CD4-positive, alpha-beta T cell treated with Interleukin-15 for 1 hour (primary cell): ENCODE measurements at regions not wholly inside any gene's neighbourhood (a gene's known extent, or its start where the extent isn't known, plus 50 kb on each side); places are given as distances from the start of the nearest gene placed in this dataset.
"Not testable (repeated sequence)": the region's sequence is repeated elsewhere in the genome, so short reads cannot be mapped to it uniquely, and the experiment has no call there.

ENCODE experiments used
- DNase-seq: peaks from one replicate; pipeline ENCODE4 v3.0.0-alpha.2; 2020

DNA sequence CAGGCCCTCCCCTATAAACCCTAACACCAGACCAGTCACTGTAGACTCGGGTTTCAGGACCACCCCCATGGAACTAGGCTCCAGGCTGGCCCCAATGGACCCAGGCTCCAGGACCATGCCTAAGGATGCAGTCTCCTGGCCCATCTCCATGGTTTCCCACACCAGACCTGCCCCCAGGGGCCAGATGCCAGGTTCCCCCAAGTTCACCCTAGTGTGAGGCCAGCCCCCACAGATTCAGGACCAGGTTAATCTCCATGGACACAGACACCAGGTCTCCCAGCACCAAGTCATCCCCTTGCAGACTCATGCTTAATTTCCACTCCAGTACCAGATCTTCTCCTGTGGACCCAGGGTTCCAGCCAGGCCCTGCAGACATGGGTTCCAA lies 103.8 kb upstream of the LANCL2 start:
- DNase-seq, result no peak

DNA sequence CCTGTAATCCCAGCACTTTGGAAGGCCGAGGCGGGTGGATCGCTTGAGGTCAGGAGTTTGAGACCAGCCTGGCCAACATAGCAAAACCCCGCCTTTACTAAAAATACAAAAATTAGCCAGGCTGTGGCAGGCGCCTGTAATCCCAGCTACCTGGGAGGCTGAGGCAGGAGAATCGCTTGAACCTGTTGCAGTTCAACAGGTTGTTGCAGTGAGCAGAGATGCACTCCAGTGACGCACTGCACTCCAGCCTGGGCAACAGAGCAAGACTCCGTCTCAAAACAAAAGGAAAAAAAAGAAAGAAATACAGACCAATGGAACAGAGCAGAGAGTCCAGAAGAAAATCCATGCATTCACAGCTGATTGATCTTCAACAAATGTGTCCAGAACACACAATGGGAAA lies 99.8 kb upstream of the LANCL2 start:
- not testable (repeated sequence) for DNase-seq

DNA sequence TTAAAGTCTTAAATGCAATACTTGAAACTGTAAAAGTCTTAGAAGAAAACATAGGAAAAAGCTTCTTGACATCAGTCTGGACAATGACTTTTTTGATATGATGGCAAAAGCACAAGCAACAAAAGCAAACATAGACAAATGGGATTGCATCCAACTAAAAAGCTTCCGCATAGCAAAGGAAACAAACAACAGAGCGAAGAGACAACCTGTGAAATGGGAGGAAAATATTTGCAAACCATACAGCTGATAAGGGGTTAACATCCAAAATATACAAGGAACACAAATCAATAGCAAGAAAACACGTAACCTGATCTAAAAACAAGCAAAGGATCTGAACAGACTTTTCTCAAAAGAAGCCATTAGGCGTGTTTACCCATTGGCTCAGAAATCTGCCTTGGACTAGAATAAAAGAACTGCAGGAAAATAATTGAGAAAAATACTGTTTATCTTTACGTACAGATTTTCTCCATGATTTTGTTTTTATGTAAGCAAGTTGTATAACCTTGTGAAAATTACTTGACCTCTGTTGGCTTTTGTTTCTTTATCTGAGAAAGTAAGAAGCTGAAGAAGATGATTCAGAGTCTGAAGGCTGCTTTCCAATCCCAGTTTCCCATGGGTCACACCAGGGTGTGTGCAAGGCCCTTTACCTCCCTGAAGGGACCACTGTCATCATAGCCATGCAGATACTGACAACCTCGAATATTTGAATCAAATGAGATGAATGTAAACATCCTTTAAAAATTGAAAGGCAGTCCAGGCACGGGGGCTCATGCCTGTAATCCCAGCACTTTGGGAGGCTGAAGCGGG lies 99.1 kb upstream of the LANCL2 start:
- no peak for DNase-seq

DNA sequence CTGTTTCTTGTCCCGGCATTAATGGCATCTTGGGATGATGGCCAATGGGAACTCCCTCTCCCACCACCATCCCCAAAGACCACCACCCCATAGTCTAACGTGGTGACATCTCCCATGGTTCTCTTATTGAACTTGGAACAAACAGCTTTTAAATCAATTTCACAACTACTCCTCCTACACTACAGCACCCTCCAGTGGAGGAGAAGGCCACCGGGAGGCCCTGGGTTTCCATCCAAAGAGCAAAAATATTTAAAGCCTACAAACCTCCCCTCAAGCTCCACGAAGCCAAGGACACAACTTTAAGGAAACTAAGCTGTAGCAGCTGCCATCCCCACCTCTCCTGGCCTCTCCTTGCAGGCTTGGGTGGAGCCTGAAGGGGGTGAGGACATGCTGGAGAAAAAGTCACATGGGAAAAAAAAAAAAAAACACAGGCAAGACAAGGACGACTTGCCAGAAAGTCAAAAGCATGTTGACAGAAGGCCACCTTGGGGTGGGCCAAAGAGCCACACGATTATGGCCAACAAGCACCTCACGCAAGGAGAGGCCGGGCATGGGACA lies 94.0 kb upstream of the LANCL2 start:
- no peak for DNase-seq

DNA sequence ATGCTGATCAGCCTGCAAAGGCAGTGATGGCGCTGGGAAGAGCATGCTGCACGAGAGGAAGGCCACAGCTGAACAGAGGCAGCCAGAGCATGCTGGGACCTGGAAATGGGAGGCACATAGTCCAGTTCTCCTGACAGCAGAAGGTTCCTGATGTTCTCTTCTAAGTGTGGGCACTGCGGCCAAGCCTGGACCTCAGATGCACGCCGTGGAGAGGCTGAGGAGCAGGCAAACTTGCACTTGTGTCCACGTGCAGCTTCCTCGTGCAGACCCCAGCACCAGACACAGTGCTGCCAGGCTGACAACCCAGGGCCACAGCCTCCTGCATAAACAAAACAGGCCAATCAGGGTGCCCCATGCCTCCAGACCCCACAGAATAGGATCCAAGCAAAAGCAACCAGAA lies 93.5 kb upstream of the LANCL2 start:
- DNase-seq, result no peak

DNA sequence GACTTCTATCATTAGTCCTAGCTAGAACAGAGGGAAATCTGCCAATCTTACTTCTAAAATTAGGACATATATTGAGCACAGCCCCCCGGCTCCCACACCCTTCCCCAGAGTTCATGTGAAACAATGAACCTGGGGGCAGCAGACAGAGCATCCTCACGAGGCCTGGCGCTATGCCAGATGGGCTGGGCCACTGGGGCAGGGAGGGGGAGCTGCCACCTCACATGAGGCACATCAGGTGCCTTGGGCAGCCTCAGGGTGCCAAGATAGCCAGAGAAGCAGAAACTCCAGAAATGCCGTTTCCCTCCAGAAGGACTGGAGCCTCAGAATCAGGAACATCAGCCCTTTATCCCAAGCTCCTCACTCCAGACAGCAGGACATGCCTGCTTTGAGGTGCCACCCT lies 92.8 kb upstream of the LANCL2 start:
- DNase-seq, result no peak

DNA sequence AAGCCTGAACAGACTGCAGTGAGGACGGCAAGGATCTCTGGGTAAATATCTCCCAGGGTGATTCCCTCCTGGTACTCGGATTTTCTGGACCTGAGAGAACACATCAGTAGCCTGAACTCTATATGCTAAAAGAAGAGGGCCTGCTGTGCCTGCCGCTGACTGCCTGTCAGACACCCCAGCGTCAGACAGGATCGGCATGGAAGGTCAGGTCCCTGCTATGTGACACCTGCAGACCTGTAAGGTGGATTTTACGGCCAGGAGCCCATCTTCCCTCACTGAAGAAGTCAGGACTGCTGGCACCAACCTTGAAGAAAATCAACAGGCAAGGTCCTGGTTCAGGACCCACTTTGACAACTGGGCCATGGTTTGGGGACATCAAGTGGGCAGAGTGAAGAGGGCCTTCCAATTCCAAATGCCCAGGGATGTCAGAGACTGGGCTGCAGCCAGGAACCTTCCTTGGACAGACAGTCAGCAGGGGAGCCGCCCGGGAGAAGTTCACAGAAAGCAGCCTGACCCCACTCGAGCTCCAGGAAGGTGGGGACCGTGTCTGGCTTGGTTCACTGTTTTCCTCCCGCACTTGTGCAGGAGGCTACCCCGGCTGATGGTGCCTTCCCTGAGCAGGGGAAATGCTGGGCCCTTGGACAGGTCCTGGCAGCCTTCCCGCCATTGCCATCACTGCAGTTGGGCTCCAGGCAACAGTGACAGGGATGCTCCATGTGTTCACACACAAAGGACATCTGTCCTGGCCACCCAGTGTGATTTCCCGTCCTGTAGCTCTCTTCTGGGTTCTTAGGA lies 91.8 kb upstream of the LANCL2 start:
- DNase-seq, result no peak

DNA sequence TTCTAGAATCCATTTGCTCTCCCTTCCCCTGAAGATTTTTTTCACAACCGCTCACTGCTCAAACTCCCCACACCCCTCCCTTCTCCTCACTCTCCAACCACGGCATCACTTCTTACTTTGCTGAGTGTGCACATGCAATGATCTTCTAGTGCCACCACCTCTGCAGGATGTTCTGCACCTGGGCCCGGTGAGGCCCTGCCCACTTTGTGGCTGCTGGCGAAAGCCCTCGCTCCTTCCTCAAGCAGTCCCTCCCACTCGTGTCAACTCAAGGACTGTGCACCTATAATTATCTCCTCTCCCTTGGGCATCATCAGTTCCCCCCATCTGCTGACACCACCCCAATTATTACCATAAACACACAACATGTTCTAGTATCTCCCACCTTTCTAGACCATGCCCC lies 91.0 kb upstream of the LANCL2 start:
- no peak for DNase-seq

DNA sequence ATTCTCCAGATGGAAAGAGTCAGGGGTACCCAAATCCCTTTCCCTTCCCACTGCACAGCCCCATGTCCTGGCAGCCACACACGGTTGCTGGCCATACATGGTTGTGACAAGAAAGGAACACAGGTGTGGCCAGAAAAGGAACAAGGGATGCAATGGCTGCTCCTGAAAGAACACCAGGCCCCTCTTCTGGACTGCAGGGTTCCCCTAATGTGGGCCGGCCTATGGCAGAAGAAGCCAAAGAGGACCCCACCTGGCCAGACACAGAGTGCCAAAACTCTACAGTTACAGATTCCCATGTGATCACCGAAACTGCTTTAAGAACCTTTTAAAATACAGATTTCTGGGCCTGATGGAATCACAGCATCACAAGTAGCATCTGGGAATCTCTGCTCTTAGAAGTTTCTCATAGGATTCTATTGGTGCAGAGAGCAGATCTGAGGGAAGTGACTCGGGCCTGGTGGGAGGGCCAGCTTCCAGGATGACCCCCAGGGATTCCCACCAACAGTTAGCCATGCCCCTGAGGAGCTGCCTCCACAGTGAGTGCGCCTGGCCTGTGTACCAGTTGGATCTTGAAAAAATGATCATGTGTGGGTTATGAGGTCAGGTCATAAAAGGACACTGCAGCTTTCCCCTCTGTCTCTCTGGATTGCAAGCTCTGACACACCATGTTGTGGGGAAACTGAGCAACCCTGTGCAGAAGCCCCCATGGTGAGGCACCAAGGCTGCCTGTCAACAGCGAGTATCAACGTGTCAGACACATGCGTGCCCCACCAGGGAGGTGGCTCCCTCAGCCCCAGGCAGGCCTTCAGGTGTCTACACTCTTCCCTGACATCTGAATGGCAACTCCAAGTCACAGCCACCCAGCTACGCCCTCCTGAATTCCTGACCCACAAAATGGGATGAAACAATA lies 89.6 kb upstream of the LANCL2 start:
- DNase-seq, result no peak

DNA sequence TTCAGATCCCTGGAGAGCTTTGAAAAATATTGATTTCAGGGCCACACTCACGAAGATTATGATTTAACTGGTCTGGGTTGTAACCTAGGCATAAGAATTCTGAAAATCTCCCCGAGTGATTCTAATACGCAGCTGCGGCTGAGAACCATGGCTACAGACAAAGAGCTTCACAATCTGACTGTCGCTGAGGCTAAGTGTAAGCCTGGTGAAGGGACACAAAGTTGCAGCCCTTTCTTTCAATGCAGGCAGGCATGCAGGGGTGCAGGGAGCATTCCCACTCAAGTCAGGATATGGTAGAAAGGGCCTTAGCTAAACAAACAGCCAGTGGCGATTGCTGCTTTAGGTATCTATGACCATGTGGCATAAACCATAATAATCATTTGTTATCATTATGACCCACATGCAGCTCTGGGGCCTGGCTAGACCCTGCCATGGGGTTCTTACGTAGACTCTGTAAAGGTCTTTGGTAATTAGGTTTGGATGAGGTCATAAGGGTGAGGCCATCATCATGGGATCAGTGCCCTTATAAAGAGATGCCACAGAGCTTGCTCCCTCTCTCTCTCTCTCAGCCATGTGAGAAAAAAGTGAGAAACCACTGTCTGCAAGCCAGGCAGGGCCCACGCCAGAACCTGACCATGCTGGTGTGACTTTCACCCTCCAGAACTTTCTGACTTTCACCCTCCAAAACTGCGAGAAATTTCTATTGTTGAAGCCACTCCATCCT lies 88.4 kb upstream of the LANCL2 start:
- no peak for DNase-seq

DNA sequence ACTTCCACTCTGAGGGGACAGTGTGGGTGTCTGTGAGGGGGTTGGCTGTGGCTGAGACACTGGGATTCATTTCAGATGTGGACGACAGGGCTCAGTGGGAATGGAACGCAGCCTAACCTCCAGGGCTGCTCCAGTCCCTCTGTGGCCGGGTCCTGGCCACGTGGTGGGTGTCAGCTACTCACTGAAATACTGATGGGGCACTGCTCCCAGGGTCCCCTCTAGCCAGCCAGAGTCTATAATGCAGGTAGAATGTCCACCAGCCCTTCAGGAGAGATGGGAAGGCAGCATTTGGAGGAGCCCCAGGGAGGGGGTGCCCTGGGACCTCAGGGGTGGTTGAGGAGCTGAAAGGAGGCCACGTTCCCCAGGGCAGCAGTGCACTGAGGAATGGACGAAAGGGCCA lies 87.2 kb upstream of the LANCL2 start:
- no peak for DNase-seq

DNA sequence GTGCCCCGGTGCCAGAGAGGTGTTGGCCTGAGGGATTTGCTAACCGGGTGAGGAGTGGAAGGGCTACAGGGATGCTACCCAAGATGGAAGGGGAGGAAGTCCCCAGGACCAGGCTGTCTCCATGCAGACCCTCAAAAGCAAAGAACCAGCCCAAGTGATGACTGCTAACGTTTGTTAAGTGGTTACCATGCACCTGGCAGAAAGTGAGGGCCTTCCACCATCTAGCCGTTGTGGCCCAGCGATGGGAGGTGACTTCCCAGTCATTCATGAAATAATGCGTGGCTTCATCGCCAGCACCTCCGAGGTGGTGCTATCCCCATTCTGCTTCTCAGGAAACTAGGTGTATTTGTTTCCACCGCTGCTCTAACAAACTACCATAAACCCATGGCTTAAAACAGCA lies 86.8 kb upstream of the LANCL2 start:
- no peak for DNase-seq

DNA sequence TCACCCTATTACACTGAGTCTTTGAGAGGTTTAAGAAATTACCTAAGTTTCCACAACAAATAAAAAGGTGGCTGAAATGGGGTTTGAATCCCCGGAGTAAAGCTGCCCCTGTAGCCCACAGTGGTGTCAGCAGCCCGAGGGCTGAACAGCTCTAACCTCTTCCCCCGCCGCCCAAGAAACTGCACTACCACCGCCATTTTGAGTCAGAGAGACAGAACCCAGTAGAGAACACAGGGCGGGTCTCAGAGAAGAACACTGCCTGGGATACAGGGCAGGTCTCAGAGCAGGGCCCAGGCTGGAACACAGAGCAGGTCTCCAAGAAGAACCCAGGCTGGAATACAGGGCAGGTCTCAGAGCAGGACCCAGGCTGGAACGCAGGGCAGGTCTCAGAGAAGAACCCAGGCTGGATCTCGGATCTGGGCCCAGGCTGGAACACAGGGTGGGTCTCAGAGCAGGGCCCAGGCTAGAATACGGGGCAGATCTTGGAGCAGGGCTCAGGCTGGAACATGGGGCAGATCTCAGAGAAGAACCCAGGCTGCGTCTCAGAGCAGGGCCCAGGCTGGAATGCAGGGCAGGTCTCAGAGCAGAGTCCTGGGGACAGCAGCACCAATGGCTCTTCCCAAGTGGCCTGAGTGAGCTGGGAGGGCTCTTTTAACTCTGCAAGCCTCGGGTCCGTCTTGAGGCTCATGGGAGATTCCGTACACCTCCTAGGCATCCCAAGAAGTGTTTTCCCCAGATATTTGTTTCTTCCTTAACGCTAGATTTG lies 85.9 kb upstream of the LANCL2 start:
- DNase-seq, result no peak

DNA sequence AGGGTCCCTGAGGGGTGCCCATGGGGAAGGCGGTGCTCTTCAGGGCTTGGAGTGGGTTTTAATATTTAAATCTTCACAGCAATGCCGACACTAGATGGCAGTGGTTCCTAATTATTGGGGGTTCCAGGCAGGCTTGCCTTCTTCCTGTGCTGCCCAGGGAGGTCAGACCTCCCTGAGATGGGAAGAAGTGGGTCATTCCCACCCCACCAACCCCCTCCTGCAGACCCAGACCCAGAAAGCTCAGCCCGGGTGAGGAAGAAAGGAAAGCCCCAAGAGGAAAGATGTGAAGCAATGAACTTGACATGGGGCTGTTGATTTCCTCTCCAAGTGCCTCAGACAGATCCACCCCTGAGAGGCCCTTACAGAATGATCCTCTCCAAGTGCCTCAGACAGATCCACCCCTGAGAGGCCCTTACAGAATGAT lies 85.1 kb upstream of the LANCL2 start:
- DNase-seq, result peak; percentile 44

DNA sequence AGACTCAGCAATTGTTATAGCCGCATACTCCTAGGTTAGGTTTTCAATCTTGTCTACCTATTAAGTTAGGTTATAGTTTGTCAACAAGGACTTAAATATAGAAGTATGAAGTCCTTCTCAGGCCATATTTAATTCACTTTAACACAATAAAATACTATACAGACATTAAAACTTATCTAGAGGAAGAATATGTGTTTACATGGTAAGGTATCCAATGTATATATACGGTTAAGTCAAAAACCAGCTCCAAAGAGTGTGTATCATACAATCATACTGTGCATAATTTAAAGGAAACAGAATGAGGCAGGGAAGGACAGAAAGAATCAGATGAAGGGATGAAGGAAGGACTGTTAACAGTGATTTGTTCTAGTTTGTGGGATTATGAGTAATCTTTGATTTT lies 79.5 kb upstream of the LANCL2 start:
- no peak for DNase-seq

DNA sequence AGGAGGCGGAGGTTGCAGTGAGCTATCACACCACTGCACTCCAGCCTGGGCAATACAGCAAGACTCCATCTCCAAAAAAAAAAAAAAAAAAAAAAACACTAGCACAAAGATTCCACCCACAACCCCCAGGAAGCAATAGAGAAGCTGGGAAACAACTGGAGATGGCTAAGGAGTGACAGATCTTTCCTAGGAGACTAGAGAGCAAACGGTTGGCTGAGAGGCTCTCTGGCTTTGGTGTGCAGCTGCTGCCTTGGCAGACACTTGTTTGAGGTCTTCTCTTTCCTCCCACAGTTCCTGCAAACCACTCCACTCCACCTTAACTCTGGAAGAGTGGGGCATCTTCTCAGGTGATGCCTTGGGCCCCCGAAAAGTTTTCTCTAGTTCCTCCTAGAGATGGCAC lies 78.5 kb upstream of the LANCL2 start:
- DNase-seq, result no peak

DNA sequence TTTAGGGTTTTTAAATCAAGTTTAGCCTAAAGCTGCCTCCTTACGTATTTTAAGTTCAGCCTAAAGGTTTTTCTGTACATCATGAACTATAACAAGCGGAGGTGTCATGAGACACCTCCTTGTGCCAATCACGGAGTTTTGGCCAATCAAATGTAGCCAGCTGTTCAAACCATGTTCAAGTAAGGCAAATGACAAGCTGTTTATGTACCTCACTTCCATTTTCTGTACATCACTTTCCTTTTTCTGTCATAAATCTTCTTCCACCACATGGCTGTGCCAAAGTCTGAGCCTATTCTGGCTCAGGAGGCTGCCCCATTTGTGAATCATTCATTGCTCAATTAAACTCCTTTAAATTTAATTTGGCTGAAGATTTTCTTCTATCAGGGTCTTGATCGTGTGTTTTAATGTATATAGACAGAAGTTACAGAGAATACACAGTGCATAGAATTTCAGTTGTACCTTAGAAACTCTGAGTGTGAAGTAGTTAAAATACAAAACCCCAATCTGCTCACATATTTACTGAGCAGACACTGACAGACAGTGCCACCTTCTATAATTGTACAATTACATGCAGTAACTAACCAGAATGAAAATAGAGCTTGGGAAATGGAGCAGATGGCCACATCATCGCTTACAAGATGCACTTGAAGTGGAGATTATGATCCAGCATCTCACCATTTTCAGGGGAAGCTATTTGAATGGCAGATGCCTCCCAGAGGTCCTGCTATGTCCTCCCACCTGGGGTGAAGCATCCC lies 76.9 kb upstream of the LANCL2 start:
- no peak for DNase-seq

DNA sequence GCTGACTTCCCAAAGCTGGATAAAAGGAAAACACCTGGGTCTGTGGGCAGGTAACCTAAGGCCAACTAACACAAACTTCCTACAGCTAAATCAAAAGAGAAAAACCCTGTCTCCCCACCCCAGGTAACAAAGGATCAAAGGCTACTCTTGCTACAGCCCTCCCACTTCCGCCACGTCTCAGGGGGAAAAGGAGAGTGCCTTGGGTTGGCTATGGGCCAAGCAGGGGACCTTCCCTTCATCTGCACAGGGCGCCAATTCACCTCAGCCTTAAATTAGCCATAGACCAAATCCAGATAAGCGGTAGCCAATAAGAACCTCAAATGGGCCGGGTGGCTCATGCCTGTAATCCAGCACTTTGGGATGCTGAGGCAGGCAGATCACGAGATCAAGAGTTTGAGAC lies 69.1 kb upstream of the LANCL2 start:
- no peak for DNase-seq

DNA sequence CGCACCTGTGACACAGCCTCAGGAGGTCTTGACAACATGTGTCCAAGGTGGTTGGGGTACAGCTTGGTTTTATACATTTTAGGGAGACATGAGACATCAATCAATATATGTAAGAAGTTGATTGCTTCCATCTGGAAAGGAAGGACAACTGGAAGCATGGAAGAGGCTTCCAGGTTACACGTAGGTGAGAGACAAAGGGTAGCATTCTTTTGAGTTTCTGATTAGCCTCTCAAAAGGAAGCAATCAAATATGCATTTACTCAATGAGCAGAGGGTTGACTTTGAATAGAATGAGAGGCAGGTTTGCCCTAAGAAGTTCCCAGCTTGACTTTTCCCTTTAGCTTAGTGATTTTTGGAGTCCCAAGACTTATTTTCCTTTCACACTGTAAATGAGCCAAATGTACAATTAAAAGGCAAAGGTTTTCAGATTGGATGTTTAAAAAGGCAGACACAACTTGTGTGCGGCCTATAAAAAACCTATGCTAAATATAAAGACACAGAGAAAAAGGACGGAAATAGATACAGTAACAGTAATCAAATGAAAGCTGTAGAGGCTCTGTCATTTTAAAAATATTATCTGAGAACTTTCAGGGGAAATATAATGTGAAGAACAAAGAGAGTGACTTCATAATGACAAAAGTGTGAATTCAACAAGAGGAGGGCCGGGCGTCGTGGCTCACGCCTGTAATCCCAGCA lies 65.7 kb upstream of the LANCL2 start:
- DNase-seq, result no peak

DNA sequence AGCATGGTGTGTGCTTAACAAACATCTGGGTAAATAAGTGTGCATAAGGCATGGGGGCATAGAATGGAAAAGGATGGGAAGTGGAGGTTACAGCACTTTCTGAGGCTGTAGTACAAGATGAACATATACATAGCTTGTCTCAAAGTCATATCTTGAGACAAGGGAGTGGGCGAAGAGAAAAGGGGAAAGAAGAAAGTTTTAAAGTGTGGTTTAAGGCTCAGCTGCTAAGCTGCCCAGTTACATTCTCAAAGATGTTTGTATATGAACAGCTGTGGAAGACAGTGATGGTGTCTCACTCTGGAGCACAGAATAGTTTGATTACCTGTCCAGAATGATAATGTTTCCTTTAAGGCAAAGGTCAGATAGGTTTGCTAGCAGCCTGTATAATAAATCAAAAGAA lies 61.9 kb upstream of the LANCL2 start:
- DNase-seq, result no peak
